ENCODE measurements at regions not wholly inside any gene's neighbourhood (a gene's known extent, or its start where the extent isn't known, plus 50 kb on each side); places are given as distances from the start of the nearest gene placed in this dataset.
A peak's percentile ranks its signal among the peaks of the same experiment; 100 is the strongest.
"Not testable (repeated sequence)": the region's sequence is repeated elsewhere in the genome, so short reads cannot be mapped to it uniquely, and the experiment has no call there.

- no peak for DNase-seq
Measured at GRCh38 chr10:33643042-33643441, 308.6 kb upstream of the NRP1 start.

DNA sequence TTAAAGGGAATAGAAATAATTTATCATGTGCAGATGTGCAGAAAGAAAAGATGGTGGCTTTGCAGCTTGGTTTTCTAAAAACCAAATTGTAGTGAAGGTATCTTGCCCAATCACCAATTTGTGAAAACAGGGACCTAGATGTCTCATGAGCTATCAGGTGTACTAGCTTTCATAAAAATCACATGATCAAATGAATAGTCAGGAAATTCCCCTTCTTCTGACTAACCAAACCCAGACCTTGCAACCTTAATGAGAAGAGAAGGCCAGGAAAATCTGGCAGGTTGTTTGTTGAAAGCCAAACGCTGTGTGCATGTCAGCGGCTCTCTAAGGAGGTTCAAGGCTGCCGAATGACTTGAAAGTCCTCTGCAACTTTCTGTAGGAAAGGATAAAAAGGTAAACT is 304.4 kb upstream of the NRP1 start:
- no peak for DNase-seq

- no peak for DNase-seq
Measured at GRCh38 chr10:33638374-33638773, 303.9 kb upstream of the NRP1 start.

- DNase-seq, result no peak
Measured at GRCh38 chr10:33635967-33636515, 301.6 kb upstream of the NRP1 start.

GRCh38 chr10:33632432-33632831 is 298.0 kb upstream of the NRP1 start:
- no peak for DNase-seq

- DNase-seq, result peak; percentile 60
Measured at GRCh38 chr10:33631991-33632390, 297.5 kb upstream of the NRP1 start.

DNA sequence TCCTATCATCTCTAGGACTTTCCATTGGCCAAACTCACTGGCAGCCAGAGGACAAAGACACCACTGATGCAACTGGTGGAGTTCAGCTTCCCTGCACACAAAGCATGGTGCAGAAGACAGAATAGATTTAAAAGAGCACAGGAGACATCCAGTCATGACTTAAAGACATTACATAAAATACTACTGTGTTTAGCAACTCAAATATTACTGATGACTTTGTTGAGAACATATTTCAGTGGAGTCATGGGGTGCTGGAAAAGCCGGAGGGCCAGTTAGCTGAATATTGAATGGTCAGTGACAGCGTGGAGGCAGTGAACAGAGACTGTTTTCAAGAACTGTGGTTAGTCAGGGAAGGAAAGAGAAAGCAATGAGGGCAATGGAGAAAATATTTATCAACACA is 296.3 kb upstream of the NRP1 start:
- no peak for DNase-seq

- DNase-seq, result no peak
Measured at GRCh38 chr10:33627611-33628010, 293.1 kb upstream of the NRP1 start.

- DNase-seq, result no peak
Measured at GRCh38 chr10:33626798-33627466, 292.5 kb upstream of the NRP1 start.

GRCh38 chr10:33623669-33624068 is 289.2 kb upstream of the NRP1 start:
- no peak for DNase-seq

DNA sequence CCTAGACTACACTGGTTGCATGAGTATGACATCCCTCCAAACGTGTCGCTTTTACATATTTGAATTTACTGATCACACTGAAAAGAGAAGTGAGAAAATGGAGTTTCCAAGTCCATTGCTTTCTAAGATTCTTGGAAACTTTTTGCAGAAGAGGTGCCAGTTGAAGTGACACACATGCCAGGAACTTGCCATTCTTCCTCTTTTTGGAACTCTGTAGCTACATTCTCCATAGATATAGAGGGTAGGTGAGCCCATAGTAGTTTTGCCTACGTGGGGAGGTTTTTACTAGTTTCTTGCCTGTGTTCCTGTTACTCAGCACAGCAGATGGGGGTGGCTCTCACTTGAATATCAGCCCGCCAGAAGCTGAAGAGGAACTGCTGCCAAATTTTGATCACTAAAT is 286.6 kb upstream of the NRP1 start:
- DNase-seq, result no peak

GRCh38 chr10:33618196-33618595 is 283.7 kb upstream of the NRP1 start:
- DNase-seq, result no peak

- DNase-seq, result no peak
Measured at GRCh38 chr10:33617381-33618080, 283.1 kb upstream of the NRP1 start.

- DNase-seq, result no peak
Measured at GRCh38 chr10:33616956-33617355, 282.5 kb upstream of the NRP1 start.

DNA sequence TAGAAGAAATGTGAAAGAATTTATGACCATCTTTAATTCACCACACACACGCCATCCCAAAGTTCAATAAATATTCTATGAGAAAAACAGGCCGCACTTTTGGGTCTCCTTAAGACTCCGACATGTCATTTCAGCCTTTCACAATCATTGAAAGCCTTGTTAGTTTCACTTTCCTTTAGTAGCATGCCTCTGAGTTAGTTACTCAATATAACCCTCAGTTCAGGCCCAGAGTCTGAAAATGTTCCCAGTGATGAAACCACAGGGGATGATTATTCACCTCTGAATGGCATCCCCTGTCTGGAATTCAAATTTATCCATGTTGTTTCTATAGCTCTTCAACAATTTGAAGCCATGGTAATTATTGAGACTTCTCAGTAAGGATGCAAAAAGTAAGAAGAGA is 278.1 kb upstream of the NRP1 start:
- no peak for DNase-seq

DNA sequence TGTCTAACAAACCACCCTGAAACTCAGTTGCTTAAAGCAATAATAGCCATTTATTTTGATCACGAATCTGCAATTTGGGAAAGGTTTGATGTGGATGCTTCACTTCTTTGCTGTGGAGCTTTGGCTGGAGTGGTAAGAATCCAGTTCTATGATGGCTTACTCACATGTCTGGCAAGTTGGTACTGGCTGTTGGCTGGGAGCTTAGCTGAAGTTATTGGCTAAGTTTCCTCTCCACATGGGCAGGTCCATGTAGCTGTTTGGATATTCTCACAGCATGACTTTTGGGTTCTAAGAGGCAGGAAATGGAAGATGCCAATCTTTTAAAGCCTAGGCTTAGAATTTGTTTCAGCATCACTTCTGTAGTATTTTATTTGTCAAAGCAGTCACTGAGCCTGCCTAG is 277.6 kb upstream of the NRP1 start:
- no peak for DNase-seq

DNA sequence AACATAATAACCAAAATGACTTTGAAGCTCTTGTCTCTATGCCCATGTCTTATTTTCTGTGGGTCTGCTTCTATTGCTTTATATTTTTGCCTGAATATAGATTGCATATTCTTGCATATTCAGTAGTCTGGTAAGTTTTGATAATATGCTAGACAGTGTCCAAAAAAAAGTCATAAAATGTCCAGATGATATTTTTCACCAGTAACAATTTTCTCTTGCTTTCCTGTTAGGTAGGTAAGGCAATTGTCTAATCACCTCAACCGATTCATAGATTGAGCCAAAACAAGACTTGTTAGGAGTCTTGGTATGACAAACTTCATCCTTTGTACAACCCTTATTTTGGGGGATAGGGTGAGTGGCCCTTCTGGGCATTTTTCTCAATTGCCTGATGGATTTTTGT is 277.0 kb upstream of the NRP1 start:
- no peak for DNase-seq

- no peak for DNase-seq
Measured at GRCh38 chr10:33609546-33609945, 275.1 kb upstream of the NRP1 start.

DNA sequence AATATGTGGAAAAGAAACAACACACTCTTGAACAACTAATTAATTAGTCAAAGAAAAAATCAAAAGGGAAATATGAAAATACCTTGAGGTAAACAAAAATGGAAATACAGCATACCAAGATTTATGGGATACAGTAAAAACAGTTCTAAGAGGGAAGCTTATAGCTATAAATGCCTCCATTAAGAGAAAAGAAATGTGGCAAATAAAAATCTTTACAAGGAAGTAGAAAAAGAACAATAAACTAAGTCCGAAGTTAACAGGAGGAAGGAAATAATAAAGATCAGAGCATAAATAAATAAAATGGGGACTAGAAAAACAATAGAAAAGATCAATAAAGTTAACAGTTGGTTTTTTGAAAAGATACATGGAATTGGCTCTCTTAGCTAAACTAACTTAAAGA is 267.8 kb upstream of the NRP1 start:
- DNase-seq, result no peak

DNA sequence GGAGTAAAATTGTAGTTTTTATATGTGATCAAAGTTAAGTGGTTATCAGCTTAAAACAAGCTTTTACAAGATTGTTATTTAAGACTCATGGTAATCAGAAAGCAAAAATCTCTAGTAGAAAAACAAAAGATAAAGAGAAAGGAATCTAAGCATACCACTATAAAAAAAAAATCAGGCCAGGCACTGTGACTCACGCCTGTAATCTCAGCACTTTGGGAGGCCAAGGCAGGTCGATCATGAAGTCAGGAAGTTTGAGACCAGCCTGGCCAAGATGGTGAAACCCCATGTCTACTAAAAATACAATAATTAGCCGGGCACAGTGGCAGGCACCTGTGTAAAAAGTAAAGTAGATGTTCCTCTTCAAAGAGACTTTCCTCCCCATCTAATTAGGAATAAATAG is 265.9 kb upstream of the NRP1 start:
- no peak for DNase-seq

GRCh38 chr10:33596422-33596821 is 262.0 kb upstream of the NRP1 start:
- no peak for DNase-seq

DNA sequence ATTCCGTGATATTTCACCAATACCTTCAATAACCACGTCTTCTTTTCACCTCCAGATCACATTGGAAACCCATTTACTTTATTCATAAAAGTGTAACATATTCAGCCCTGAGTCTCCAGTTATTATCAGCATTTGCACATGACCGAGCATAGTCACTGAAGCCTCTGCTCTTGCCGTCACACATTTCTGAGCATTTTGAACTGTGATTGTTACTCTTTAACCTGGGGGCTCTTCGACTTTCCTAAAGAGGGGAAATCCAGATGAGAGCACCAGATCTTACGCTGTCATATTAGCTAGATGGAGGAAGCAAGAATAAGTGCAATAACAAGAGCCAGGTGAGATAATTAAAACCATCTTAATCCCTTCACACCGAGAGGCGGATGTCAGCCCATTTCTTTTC is 260.0 kb upstream of the NRP1 start:
- DNase-seq, result no peak

- DNase-seq, result no peak
Measured at GRCh38 chr10:33588974-33589600, 254.6 kb upstream of the NRP1 start.

GRCh38 chr10:33584596-33584995 is 250.1 kb upstream of the NRP1 start:
- DNase-seq, result not testable (repeated sequence)
